ENCODE measurements at regions not wholly inside any gene's neighbourhood (a gene's known extent, or its start where the extent isn't known, plus 50 kb on each side); places are given as distances from the start of the nearest gene placed in this dataset.

DNA sequence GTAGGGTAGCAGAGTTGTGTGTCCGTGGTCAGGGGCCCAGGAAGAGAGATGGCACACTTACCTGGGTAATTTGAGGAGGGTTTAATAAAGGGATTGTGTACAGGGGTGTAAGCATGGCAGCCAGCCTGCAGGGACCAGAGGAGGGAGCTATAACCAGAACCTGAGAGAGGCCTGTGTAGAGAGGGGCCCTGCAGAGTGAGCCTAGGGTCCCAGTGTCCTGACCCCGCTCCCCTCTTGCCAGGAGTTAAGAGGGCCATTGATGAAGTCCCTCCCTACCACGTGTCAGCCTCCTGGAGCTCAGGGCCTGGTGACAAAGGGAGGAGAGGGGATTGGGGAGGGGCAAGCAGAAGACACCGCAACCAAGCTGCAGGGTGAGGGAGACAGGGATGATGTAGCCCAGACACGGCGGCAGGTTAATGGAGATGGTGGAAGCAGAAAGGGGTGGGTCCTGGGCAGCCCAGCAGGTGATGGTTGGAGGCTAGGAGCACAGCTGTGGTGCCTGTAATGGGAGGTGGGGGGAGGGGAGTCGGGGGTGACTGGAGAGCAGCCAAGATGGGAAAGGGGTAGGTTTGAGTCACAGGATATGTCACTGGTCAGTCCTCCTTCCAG is 165.4 kb upstream of the TOPAZ1 start:
- no peak for ATAC-seq
- Histone ChIP-seq H3K27ac (ENCODE audit: low read length) (no peak overlapping the region), H3K27me3 (ENCODE audit: control insufficient read depth, insufficient read depth) (no peaks in the 10 kb centered on the region), H3K9me3 (ENCODE audit: control insufficient read depth, low read length) (no peaks in the 10 kb centered on the region), H3K4me3 (ENCODE audit: low read length) (no peak overlapping the region), H3K4me1 (ENCODE audit: control insufficient read depth, insufficient read depth, low read length) (no peaks in the 10 kb centered on the region)
- 55% methylated on average over 7 of the region's 7 CpGs for WGBS
- intact Hi-C loops (cut with DNase I), result no loop called here
- DNase-seq, result no peak

DNA sequence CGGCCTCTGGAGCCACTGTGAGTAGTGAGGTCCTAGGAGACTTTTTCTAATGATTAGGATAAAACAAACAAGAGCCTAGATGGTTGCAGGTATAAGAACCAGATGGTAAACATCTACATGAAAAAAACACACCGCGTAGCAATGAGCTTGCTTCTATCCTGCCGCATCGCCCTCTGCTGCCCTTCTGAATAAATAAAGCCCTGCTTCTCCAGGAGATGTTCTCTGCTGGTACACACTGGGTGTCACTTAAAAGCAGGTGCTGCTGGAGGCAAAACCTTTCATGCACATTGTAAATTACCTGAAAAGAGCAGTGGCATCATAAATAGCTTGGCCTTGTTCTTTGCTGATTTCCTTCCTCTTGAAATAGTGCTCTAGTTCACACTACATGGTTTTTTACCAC is 164.4 kb upstream of the TOPAZ1 start:
- intact Hi-C loops (cut with DNase I), result no loop called here
- Histone ChIP-seq H3K27ac (ENCODE audit: low read length) (no peak overlapping the region), H3K4me1 (ENCODE audit: control insufficient read depth, insufficient read depth, low read length) (no peaks in the 10 kb centered on the region), H3K9me3 (ENCODE audit: control insufficient read depth, low read length) (no peaks in the 10 kb centered on the region), H3K27me3 (ENCODE audit: control insufficient read depth, insufficient read depth) (no peaks in the 10 kb centered on the region), H3K4me3 (ENCODE audit: low read length) (no peak overlapping the region)
- WGBS, result 51% methylated on average over 5 of the region's 5 CpGs
- ATAC-seq, result no peak
- no peak for DNase-seq

DNA sequence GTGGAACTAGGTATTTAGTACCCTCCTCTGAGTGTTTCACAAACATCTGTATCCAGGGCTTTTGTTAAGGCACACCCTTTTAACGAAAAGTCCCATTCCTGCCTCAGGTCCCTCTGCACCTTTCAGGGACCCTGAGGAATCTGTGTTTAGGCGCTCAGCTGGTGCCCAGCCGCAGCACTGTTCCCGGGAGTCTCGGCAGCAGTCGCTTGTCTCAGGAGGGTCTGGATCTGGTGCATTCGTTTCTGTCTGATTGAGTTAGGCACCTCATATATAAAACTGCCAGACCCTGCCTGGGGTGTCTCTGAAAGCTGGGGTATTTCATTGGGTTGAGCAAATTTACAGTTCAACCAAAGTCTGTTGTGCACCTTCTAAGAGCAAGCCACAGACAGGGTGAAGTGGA is 162.8 kb upstream of the TOPAZ1 start:
- 81% methylated on average over 7 of the region's 7 CpGs for WGBS
- Histone ChIP-seq H3K4me3 (ENCODE audit: low read length) (no peak overlapping the region), H3K9me3 (ENCODE audit: control insufficient read depth, low read length) (no peaks in the 10 kb centered on the region), H3K27ac (ENCODE audit: low read length) (no peak overlapping the region), H3K27me3 (ENCODE audit: control insufficient read depth, insufficient read depth) (no peaks in the 10 kb centered on the region), H3K4me1 (ENCODE audit: control insufficient read depth, insufficient read depth, low read length) (no peaks in the 10 kb centered on the region)
- intact Hi-C loops (cut with DNase I), result no loop called here
- ATAC-seq (no peak), DNase-seq (no peak)

DNA sequence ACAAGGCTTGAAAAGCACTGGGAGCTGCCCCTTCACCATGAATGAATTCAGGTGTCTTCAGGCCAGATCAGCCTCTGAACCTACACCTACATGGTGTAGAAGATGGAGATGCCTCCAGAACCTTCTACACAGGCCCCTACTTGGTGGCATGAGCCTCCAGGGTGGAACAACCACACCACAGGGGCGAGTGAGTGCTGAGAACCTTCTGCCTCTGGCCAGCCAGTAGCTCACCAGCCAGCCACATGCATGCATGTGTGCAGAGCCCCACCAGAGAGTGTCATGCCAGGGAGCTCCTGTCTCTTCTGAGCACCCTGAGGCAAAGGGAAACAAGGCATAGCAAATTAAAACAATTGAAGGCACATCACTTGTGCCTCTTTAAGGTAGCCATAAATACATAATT is 161.8 kb upstream of the TOPAZ1 start:
- DNase-seq, result no peak

DNA sequence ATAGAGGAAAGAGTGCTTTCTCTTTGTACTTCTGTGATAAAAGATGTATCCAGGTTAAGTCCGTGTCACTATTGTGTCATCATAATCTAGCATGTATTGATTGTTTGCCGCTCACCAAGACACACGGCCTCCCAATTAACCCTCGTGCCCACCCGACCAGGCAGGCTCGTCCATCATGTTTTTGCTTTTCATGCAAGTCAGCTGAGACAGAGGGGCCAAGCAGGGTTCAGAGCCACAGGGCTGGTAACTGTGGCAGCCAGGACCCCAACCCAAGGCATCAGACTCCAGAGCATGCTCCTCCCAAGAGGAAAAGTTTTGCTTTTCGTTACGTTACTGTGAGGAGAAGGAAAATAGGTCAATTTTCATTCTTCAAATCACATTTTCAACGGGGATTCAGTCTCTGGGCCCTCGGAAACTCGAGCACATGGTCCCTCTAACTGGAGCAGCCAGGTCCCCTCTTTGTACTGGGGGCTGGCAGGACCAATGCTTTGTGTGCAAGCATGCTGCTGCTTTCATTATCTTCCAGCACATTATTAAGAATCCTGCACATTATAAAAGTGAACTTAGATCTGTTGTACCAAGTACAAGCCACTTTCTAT is 161.1 kb upstream of the TOPAZ1 start:
- WGBS, result 67% methylated on average over 11 of the region's 11 CpGs
- Histone ChIP-seq H3K9me3 (ENCODE audit: control insufficient read depth, low read length) (no peaks in the 10 kb centered on the region), H3K4me1 (ENCODE audit: control insufficient read depth, insufficient read depth, low read length) (no peaks in the 10 kb centered on the region), H3K4me3 (ENCODE audit: low read length) (no peak overlapping the region), H3K27me3 (ENCODE audit: control insufficient read depth, insufficient read depth) (no peaks in the 10 kb centered on the region), H3K27ac (ENCODE audit: low read length) (no peak overlapping the region)
- intact Hi-C loops (cut with DNase I), result no loop called here
- DNase-seq (no peak), ATAC-seq (no peak)

More for the DNA sequence above, 161.8 kb upstream of the TOPAZ1 start:
- Histone ChIP-seq H3K27ac (ENCODE audit: low read length) (no peak overlapping the region), H3K9me3 (ENCODE audit: control insufficient read depth, low read length) (no peaks in the 10 kb centered on the region), H3K4me3 (ENCODE audit: low read length) (no peak overlapping the region), H3K4me1 (ENCODE audit: control insufficient read depth, insufficient read depth, low read length) (no peaks in the 10 kb centered on the region), H3K27me3 (ENCODE audit: control insufficient read depth, insufficient read depth) (no peaks in the 10 kb centered on the region)
- ATAC-seq, result no peak
- WGBS, result 61% methylated on average over 1 of the region's 1 CpG
- intact Hi-C loops (cut with DNase I), result no loop called here

DNA sequence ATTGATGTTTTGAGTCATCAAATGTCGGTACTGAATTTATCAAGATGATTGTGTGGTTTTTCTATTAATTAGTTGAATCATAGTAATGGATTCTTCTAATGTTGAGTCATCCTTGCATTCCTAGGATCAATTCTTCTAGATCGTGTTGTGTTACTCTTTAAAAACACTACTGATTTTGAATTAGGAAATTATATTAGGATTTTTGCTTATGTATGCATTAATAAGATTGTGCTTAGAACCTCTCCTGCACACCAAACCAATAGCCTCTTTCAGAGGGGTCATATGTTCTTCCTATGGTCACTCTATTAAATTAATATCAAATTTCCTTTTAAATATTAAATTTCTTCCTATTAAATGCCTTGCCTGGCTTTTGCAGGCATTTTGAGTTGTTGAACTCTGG is 151.7 kb upstream of the TOPAZ1 start:
- Histone ChIP-seq H3K4me3 (ENCODE audit: low read length) (no peak overlapping the region), H3K27ac (ENCODE audit: low read length) (no peak overlapping the region), H3K4me1 (ENCODE audit: control insufficient read depth, insufficient read depth, low read length) (no peaks in the 10 kb centered on the region), H3K9me3 (ENCODE audit: control insufficient read depth, low read length) (no peaks in the 10 kb centered on the region), H3K27me3 (ENCODE audit: control insufficient read depth, insufficient read depth) (no peaks in the 10 kb centered on the region)
- intact Hi-C loops (cut with DNase I), result no loop called here
- WGBS, result 73% methylated on average over 2 of the region's 2 CpGs
- DNase-seq (no peak), ATAC-seq (no peak)

DNA sequence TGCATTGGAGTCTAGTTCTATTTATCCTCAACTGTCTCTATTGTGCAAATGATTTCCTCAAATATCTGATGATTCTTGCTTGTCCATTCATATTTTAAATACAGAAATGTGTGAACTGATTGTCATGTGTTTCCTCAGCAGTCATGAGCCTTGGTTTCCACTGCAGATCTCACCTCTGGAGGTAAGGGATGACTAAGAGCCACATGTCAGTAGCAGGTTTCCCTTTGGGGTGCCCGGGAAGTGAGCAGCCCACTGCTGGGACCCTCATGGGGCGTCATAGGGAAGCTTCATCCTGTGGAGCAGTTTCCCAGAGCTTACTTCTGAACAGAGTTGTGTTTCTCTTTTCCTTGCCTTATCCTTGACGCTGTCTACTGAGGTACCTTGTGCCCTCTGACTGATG is 149.2 kb upstream of the TOPAZ1 start:
- Histone ChIP-seq H3K27ac (ENCODE audit: low read length) (no peak overlapping the region), H3K4me3 (ENCODE audit: low read length) (no peak overlapping the region), H3K4me1 (ENCODE audit: control insufficient read depth, insufficient read depth, low read length) (no peaks in the 10 kb centered on the region), H3K27me3 (ENCODE audit: control insufficient read depth, insufficient read depth) (no peaks in the 10 kb centered on the region), H3K9me3 (ENCODE audit: control insufficient read depth, low read length) (no peaks in the 10 kb centered on the region)
- WGBS, result 89% methylated on average over 3 of the region's 3 CpGs
- no peak for ATAC-seq
- intact Hi-C loops (cut with DNase I), result no loop called here
- no peak for DNase-seq

DNA sequence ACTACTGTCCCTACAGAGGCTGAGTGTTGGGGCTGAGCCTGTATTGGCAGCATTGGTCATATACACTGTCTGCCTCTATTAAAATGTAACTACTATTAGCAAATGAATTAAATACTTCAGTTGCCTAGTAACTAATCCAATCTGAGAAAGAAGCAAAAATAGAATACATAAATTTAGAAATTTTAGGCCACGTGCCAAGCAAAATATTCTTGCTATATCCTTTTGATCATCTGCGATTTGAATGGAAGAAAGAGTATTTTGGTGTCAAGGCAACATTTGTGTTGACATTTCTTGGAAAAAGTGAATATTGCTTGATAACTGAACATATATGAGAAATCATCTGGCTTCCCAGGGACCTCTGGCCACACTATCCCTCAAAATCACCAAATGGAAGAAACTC is 148.2 kb upstream of the TOPAZ1 start:
- no peaks in the 10 kb centered on the region for H3K27me3 ChIP-seq (ENCODE audit: control insufficient read depth, insufficient read depth)
- WGBS, result 53% methylated on average over 2 of the region's 2 CpGs
- no peak for ATAC-seq
- no peak overlapping the region for H3K4me3 ChIP-seq (ENCODE audit: low read length)
- H3K9me3 ChIP-seq (ENCODE audit: control insufficient read depth, low read length), result no peaks in the 10 kb centered on the region
- H3K4me1 ChIP-seq (ENCODE audit: control insufficient read depth, insufficient read depth, low read length), result no peaks in the 10 kb centered on the region
- intact Hi-C loops (cut with DNase I), result no loop called here
- no peak for DNase-seq
- H3K27ac ChIP-seq (ENCODE audit: low read length), result no peak overlapping the region

DNA sequence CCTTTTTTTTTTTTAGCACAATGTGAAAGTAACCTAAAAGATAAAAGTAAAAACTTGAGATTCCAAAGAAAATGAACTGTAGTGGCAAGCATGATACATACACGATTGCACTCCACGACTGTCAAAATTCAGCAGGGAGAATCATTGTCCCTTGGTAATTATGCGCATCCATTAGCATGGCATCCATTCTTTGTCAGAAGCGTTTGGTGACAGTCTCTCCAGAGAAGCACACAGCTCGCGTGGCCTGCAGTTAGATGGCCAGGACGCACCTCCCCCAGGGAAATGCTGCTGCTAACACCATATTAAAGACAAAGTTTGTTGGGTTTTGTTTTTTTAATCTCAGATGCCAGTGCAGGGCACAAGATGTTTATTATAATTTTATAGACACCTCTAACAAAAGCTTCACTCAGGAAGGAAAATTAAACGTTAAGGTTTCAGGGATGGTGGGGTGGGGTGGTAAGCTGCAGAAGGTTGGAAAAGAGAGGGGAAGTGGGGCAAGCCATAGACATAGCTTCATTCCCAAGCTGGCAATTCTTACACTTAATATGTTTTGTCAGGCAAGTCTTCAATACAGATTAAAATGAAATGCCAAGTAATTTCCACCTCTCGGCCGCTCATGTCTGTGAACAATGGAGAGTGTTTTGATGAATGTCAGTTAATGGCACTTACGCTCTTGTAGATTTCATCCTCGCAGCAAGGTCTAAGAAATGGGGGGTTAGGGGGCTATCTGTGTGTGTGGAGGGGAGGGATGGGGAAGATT is 142.8 kb upstream of the TOPAZ1 start:
- Histone ChIP-seq H3K4me1 (ENCODE audit: control insufficient read depth, insufficient read depth, low read length) (no peaks in the 10 kb centered on the region), H3K9me3 (ENCODE audit: control insufficient read depth, low read length) (no peaks in the 10 kb centered on the region), H3K27ac (ENCODE audit: low read length) (no peak overlapping the region), H3K4me3 (ENCODE audit: low read length) (no peak overlapping the region), H3K27me3 (ENCODE audit: control insufficient read depth, insufficient read depth) (peaks cover 3% of the 10 kb centered on the region)
- intact Hi-C loops (cut with DNase I), result no loop called here
- ATAC-seq (no peak), DNase-seq (no peak)
- WGBS, result 68% methylated on average over 12 of the region's 12 CpGs

DNA sequence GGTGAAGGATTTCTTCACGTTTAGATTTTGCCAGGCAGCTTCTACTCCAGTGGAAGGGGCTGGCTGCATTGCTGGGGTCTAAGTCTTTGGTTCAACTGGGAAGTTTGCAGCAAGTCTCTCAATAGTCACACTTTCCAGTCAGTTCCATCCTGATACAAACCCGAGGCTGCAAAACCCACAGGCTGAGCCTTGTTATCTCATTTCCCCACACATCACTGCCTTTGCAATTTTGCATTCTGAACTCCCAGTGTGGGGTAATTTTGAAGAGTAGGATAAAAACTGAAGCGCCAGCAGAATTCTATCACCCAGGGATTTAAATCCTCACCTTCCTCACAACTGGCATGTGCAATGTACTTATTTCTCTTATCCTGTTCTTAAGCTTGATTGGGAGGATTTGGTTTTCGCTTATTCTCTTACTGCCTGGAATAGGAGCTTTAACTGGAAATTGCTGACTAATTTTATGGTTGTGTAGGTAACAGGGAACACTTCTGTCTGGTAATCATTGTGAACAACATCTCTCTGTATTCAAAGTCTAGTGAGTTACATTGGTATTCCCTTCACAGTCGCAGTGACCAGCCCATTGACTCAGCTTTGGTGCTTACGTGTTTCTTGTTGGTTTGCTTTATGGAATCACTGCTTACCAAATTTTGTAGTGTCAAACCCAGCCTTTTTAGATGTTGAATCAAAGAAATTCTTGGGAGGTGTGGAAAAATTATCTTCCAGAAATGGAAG is 142.0 kb upstream of the TOPAZ1 start:
- peaks cover 3% of the 10 kb centered on the region for H3K27me3 ChIP-seq (ENCODE audit: control insufficient read depth, insufficient read depth)
- WGBS, result 55% methylated on average over 6 of the region's 6 CpGs

DNA sequence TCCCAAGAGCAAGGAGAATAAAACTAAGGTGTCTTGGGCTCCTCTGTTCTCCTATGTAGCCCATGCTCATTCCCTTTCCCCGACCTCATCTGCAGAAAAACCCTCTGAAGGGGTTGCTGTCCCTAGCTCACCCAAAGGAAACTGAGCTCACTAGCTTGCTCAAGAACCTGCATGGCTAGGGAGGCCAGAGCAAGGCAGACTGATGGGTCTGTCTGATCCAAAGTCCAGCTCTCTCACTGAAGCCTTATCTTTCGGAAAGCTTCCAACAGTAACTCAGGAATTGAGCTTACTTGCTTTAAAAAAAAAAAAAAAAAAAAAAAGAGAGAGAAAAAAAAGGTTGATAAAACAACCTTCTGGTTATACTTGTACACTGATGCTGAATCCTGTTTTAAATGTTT is 141.4 kb upstream of the TOPAZ1 start:
- Histone ChIP-seq H3K27me3 (ENCODE audit: control insufficient read depth, insufficient read depth) (peaks cover 3% of the 10 kb centered on the region), H3K4me3 (ENCODE audit: low read length) (no peak overlapping the region), H3K27ac (ENCODE audit: low read length) (no peak overlapping the region), H3K4me1 (ENCODE audit: control insufficient read depth, insufficient read depth, low read length) (no peaks in the 10 kb centered on the region), H3K9me3 (ENCODE audit: control insufficient read depth, low read length) (no peaks in the 10 kb centered on the region)
- 49% methylated on average over 2 of the region's 2 CpGs for WGBS
- intact Hi-C loops (cut with DNase I), result no loop called here
- ATAC-seq, result no peak
- no peak for DNase-seq

More for the DNA sequence above, 142.0 kb upstream of the TOPAZ1 start:
- H3K4me3 ChIP-seq (ENCODE audit: low read length), result no peak overlapping the region
- H3K4me1 ChIP-seq (ENCODE audit: control insufficient read depth, insufficient read depth, low read length), result no peaks in the 10 kb centered on the region
- ATAC-seq, result no peak
- H3K9me3 ChIP-seq (ENCODE audit: control insufficient read depth, low read length), result no peaks in the 10 kb centered on the region
- H3K27ac ChIP-seq (ENCODE audit: low read length), result no peak overlapping the region
- DNase-seq, result no peak
- intact Hi-C loops (cut with DNase I), result no loop called here

Data from right cardiac atrium (tissue), 5 donors.